GM18867 (cell line): ENCODE measurements at regions not wholly inside any gene's neighbourhood (a gene's known extent, or its start where the extent isn't known, plus 50 kb on each side); places are given as distances from the start of the nearest gene placed in this dataset.

Experiments used
- ATAC-seq: cut with Tn5 transposase; IDR thresholded peaks from one replicate; pipeline ENCODE4 v1.9.1; 2021; ENCODE audit warnings: mild to moderate bottlenecking, moderate library complexity; ENCODE audit not compliant: unreplicated experiment

DNA sequence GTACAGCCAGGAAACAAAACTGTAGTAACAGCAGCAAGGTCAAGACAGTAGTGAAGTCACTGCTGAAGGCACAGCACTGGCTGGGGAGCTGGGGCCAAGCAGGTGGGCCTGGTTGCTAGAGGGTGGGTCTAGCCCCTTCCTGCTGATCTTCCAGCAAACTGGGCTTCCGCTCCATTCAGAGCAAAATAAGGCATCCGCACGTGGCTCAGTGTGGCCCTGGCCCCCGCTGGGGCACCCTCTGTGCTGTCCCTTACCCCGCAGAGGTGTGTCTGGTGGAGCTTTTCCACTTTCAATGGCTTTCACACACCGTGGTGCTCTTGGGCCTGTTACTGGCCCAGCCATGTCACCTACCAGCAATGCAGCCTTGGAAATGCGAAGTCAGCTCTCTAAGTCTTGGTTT is 162.4 kb upstream of the B3GAT1 start:
- no peak for ATAC-seq

DNA sequence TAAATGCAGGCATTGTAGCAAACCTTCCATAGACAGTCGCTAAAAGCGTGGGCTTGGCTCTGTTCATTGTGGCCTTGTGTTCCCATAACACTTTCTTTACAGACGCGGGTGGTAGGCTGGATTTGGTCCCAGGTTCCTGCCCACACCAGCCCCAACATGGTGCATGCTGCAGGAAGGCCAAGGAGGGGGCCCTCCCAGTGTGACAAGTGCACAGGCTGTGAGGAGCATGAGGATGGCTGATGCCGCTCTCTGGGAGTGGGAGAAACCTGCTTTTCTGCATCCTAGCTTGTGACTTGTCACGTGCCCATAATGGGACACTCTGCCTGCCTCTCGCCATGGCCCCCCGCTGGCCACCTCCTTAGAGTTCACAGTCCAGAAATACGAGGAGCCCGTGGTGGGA is 161.8 kb upstream of the B3GAT1 start:
- ATAC-seq, result no peak

DNA sequence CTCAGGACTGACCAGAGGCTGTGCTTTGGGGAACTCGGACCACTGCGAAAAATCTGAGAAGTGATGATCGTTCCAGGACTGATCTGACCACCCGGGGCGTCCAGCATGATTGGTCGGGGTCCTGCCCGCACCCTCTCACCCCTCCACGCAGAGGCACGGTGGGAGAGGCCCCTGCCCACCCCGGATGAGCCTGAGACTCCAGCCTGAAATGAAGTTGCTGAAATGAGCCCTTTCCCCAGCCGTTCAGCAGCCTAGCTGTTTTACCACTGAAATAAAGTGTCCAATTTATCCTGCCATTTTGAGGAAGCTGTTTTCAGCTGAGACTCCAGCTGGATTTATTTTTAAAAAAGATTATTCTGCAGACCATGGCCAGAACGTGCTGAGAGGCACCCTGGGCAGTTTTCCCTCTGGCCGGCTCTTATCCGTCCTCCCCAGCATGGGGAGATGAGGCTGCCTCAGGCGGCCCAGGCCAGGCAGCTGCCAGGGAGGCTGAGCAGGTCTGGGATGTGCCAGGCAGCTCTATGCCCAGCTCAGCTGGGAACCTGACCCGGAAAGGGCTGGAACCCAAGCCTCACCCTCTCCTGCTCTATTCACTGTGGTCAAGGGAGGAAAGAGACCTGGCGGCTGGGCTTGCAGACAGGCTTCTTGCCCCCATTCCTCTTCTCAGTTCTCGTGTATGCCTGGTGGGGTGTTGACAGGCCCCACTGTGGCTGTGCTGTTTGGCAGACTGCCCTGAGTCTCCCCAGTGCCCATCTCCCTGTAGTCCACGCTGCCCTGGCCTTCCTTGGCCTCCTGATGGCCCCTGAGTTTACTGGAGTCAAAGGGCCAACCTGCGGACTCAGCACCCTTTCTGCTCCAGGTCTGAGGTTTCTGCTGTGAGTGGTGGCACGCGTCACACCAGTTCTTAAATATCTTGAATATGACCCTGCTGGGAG is 161.0 kb upstream of the B3GAT1 start:
- ATAC-seq, result no peak

DNA sequence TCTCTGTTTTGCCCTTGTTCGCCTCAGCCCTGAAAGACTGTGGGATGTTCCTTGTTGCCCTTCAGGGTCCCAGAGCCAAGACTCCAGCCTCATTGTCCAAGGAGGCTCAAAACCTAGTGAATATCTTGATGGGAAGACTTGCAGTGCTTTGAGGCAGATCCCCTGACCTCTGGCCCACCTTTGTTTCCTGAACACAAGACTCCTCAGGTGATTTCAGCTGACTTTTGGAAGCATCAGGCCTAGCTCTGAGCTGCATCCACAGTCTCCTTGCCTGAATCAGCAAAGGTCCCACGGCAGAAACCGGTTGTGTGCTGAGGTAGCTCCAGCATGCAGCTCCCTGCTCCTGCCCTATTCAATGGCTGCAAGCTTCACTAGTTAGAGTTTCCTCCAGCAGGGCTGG is 159.3 kb upstream of the B3GAT1 start:
- ATAC-seq, result no peak

DNA sequence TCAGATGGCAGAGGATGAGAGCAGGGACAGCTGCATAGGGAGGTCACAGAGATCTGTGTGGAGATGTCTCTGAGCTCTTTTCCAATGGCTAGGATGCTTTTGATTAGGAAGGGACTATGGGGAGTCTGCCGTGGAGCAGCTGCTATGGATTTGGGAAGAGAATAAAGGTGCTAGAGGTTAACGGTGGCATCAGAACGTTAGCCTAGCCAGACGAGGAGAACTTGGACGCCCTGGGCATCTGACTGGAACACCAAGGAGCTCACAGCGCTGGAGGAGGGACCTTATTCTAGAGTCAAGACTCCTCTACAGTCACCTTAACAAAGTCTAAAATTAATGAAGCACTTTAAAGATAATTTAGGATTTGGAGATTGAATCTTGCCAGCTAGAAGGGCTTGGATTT is 157.2 kb upstream of the B3GAT1 start:
- ATAC-seq, result no peak

DNA sequence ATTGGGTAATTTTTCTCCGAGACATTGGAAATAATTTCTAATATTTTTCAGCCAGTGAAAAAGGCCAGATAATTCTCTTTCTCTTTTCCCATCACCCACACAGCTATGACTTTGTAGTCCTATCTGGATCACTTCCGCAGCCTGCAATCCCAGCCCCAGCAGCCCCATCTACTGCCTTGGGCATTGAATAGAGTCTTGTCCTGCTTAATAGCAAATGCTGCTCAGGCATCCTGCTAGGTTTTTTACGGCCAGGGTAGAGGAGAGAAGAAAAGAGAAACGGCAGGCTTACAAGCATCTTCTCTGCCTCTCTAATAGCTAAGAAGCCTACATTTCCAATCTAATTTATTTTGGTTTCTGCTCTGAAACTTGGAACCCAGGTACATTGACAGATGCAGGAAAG is 154.3 kb upstream of the B3GAT1 start:
- no peak for ATAC-seq

DNA sequence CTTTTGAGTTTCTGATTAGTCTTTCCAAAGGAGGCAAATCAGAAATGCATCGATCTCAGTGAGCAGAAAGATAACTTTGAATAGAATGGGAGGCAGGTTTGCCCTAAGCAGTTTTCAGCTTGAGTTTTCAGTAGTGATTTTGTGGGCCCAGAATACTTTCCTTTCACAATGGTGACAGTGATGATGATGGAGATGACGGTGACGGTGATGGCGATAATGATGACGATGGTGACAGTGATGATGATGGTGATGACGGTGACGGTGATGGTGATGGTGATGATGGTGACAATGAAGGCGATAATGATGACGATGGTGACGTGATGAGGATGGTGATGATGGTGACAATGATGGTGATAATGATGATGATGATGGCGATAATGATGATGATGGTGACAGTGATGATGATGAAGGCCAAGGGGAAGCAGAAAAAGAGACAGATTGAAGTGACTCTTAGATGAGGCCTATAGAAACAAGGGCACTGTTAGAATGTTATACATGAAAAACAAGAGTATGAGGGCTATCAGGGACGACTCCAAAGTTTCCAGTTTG is 153.4 kb upstream of the B3GAT1 start:
- ATAC-seq, result no peak

DNA sequence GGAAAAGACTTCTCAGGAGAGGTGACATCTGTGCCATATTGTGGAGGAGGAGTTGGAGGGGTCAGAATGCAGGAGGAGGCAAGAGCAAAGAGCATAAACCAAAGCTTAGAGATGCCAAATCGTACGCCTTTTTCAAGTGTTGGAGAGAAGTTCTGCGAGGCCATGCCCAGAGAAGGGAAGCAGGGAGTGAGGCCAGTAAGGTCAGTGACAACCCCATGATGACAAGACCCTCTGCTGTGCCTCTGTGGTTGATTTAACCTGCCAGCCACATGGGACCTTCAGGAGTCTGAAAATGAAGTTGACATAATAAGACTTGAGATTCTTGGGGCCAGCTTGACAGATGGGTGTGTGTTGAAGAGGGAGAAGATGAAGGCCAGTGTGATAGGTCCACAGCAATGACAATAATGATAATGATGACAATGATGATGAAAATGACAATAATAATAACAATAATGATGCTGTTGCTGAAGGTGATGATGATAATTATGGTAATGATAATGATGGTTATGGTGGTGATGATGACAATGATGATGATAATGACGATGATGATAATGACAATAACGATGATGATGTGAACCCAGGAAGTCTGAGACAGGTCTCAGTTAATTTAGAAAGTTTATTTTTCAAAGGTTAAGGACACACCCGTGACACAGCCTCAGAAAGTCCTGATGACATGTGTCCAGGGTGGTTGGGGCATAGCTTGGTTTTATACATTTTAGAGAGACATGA is 152.6 kb upstream of the B3GAT1 start:
- ATAC-seq, result no peak

DNA sequence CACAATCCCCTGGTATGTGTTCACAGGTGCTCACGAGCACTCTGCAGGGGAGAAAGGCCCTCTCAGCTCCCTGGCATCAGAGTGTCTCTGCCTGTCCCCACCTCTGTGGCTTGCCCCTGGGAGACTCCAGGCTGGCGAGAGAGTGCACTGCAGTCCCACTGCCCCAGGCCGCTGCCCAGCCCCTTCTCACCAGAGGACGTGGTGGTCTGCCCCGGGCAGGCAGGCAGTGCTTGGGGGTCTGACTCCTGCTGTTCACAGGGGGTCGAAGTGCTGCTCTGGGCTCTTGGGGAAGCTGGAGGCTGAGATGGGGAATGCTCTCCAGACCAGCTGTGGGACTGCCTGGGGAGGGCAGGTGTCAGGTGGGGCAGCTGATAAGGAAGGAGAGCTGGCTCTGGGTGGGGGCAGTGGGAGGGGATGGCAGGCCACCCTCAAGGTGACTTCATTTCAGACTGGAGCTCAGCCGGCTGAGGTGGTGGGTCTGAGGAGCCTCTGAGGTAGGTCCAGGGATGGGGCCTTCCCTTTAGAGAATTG is 151.0 kb upstream of the B3GAT1 start:
- ATAC-seq, result no peak

DNA sequence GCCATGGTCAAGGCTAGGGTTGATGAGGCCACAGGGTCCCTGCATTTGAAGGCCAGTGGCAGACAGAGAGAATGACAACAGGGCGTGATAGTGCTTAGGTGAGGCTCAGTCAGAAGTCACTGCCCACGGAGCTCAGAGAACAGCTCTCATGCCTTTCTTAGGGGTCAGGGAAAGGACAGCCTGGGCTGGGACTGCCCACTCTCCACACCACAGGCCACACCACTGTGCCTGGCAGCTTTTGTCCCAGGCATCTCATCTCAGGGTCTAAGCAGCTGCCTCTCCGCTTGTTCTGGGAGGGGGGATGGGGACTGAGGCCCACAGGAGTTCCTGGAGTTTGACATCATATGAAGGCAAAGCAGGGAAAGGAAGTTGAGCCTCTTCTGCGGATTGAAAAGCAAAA is 150.2 kb upstream of the B3GAT1 start:
- ATAC-seq, result no peak

DNA sequence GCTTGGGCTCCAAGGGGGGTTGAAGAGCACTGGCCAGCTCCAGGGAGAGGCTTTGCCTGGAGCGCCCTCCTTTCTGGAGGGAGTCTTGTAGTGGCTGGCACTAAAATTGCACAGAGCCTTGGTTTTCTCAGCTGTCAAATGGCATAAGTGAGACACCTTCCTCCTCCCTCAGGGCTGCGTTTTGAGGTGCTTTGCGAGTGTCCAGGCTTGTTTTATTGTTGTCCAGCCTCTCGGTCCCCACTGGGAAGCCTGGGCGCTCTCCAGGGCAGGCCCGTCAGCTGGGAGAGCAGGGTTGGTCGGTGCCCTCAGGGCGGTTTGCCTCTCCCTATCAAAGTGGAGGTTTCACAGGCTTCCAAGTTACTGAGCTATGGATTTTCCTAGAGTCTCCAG is 149.3 kb upstream of the B3GAT1 start:
- ATAC-seq, result no peak

DNA sequence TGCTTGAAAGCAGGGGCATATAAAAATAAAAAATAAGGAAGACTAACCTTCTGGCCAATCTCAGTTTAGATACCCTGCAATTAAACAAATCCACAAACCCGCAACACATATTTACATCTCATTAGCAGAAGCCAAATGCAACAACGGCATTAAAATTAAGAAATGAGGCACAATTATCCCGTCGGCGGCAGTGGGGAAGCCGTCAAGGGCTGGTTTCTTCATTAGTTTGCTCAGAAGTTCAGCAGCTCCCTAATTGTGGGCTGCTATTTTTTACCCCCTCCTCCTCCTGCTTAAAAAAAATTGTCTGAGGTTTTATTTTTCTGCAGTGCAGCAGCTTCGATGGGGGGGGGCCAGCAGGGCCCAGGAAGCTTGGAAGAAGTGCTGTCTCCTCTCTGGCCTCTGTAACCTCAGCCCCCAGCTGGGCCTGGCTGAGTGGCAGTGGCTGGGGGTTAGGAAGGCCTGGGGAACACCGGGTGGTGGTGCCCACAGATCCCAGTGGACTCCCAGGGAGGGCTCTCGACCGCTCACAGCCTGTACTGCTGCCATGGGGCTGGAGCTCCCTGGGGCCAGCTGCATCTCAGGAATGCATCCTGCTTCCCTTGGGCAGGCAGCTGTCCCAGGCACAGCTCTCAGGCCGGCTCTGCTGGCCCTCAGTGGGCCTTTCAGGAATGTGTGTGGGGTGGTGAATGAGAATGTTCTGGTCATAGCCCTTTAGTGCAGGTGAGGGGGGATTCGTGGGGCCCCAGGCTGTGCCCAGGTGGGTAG is 148.7 kb upstream of the B3GAT1 start:
- no peak for ATAC-seq

DNA sequence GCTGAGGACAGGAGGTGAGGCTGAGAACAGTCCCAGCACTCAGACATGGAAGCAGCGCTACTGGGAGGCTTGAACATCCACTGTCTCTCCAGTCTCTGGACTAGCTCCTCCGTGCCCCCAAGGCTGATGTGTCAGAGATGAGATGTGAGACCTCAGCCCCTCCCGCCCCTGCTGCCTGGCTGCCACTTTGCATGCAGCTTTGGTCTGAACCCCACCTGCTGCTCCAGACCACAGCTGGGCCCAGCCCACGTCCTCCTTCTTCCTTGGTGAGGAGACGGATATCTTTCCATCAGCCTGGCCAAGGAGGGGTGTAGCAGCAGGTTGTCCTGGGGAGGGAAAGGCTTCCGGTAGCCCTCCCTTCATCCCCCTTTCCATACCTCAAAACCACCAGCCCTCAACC is 148.0 kb upstream of the B3GAT1 start:
- ATAC-seq, result no peak

DNA sequence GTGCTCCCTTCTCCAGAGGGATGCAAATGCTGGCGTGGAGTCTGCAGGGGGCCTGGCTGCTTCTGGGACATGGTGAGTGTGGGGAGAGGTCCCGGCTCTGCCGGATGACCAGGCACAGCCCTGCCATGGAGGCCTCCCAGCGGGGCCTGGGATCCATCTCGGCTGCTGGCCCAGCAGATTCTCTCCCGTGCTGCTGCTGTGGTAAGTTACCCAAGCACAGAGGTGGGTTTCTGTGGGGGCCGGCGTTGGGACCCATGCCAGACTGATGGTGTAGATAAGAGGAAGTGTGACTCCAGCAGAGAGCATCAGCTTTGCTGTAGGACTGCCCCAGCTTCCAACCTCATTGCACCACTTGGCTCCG is 147.5 kb upstream of the B3GAT1 start:
- ATAC-seq, result no peak

DNA sequence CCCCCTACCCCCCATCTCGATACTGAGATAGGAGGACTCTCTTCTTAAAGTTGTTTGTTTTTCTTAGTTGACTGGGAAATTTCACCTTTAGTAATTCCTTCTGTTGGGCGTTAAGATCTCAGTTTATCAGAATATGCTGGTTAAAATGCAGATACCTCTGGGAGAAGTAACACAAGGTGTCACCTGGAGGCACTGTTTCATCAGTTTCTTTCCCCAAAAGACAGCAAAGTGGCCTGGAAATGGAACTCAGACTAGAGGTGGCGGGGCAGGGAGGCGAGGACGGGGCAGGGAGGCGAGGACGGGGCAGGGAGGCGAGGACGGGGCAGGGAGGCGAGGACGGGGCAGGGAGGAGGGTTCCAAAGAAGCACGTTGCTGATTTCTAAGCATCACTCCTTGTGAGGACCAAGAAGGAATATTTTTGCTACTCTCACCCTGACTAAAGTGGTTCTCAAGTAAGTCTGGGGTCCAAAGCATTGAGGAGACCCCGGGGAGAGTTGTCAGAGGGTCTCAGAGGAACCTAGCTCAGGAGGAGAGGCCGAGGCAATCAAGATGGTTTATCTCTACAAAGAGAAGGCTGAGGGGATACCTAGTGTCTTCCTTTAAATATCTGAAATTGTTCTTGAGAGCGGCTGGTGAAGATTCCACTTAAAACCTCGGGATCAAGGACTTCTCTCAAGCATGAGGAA is 147.0 kb upstream of the B3GAT1 start:
- ATAC-seq, result no peak

DNA sequence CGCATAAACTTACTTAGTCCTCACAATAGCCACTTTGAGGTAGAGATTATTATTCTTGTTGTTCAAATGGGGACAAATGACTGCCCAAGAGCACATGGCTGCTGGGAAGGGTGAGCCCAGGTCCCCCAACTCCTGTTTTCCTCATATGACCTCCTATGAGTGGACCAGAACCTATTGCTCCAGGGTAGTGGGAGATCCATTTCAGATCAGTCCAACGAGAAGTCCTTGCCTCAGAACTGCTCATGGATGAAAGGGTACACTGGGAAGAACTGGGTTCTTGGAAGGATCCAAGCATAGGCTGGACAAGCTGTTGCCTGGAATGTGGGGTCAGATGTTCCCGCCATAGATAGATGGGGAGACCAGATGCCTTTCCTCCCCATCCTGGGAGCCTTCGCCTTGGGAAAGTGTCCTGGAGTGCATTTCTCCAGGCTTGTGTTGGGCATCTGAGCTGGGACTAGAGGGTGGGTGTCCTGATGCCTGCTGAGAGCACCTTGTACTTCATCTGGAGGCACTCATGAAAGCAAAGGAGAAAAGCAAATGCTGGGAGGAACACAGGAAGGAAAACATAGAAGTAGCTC is 146.3 kb upstream of the B3GAT1 start:
- ATAC-seq, result no peak

DNA sequence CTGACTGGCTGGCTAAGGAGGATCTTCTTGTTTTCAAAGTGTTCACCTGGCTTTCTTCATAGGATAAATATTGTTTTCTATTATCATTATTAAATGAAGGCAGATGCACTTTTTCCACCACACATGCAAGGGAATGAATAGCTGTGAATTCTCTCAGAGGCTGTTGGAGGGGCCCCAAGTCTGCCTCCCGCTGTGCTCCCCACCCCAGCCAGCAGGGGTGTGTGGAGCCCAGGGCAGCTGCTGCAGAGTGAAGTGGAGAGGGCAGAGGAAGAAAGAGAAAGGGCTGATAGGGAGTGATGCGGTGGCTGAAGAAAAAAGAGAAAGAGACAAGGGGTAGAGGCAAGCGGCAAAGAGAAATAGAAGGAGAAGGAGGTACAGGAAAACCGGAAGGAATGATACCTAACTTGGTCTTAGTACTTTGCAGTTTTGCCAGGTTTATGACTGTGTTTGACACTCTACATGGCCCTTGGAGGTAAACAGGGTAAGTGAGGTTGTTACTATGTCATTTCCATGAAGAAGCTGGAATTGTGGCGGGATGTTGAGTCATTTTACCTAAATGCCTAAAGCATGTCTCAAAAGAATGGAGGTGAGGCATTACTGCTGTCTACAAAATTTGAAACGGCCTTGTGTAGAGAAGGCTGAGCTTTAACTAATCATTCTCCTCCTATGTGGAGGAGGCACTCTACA is 145.7 kb upstream of the B3GAT1 start:
- ATAC-seq, result no peak

DNA sequence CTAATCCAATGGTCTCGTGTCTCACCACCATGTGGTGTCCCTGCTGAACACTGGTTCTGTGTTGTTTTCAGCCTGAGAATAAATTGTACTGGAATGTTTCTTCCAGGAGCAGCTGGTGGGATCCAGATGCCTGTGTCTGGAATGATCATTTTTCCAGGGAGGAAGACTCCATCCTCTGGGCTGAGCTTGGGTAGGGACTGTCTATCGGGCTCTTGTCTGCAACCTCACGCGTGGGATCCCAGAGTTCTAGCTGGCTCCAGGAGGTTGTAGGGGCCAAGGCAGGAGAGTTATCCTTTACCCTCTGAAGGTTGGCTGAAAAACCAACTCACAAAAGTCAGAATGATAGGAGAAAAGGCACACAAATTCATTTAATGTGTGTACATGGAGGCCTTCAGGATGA is 144.1 kb upstream of the B3GAT1 start:
- ATAC-seq, result no peak

DNA sequence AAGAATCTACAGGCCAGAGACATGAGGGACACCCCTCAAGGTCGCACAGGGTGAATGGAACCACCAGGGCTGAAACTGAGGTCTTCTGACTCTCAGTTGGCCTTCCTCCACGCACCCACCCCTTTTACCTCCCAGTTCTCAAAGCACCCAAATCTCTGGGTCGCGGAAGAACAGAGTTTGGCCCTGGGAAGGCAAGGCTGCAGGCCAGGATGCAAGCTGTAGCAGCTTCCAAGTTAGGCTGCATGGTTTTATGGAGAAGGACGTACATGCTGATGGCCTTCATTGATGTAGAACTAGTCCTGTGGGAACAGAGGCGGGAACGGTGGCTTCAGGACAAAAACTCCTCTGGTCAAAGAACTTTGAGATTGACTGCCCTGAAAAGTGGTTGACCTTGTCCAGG is 143.5 kb upstream of the B3GAT1 start:
- ATAC-seq, result no peak

DNA sequence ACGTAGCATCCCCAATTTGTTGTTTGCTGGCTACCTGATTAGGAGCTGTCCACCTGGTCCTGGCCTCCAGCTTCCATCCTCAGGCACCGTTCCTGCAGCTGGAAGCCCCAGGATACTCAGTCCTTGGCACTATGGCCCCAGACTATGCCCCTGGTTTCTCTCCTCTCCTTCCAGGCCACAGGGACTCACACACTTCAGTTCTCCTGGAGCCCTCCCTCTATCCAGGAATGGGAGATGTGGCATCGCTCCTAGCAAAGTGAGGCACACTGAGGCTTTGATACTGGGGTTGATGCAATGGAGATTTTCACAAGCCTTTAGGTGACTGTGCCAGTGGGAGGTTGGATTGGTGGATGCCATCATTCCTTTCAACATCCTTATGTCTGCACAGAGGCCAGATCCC is 142.8 kb upstream of the B3GAT1 start:
- no peak for ATAC-seq
